Uterus (tissue), 2 donors: ENCODE measurements at regions not wholly inside any gene's neighbourhood (a gene's known extent, or its start where the extent isn't known, plus 50 kb on each side); places are given as distances from the start of the nearest gene placed in this dataset.

Experiments used
- POLR2A ChIP-seq, 2 donors: fragments of 450-650 bp; IDR thresholded peaks; one replicate each; pipeline ENCODE4 v1.6.1; 2016; ENCODE audit warnings: antibody characterized with exemption in 2 of 2, mild to moderate bottlenecking in 1 of 2, moderate library complexity in 1 of 2
- TF ChIP-seq, protein P1 (sequence below), 4 experiments: fragments of 200-600 bp in 2 of 4; fragments of 450-650 bp in 2 of 4; sonication (generic) in 2 of 4; IDR thresholded peaks; one replicate each; pipeline ENCODE4 v1.5.1; 2016 to 2019; ENCODE audit warnings: antibody characterized with exemption in 4 of 4, mild to moderate bottlenecking in 2 of 4, moderate library complexity in 1 of 4

- TF ChIP-seq, protein P1, sequence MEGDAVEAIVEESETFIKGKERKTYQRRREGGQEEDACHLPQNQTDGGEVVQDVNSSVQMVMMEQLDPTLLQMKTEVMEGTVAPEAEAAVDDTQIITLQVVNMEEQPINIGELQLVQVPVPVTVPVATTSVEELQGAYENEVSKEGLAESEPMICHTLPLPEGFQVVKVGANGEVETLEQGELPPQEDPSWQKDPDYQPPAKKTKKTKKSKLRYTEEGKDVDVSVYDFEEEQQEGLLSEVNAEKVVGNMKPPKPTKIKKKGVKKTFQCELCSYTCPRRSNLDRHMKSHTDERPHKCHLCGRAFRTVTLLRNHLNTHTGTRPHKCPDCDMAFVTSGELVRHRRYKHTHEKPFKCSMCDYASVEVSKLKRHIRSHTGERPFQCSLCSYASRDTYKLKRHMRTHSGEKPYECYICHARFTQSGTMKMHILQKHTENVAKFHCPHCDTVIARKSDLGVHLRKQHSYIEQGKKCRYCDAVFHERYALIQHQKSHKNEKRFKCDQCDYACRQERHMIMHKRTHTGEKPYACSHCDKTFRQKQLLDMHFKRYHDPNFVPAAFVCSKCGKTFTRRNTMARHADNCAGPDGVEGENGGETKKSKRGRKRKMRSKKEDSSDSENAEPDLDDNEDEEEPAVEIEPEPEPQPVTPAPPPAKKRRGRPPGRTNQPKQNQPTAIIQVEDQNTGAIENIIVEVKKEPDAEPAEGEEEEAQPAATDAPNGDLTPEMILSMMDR (IDR thresholded peaks at IDR 0.05): no peak
- no peak for TF ChIP-seq POLR2A (IDR thresholded peaks at IDR 0.05)
Observed at GRCh38 chr14:43135877-43136411, 1371.1 kb downstream of the FSCB start.
